B cell (primary cell): ENCODE measurements at regions not wholly inside any gene's neighbourhood (a gene's known extent, or its start where the extent isn't known, plus 50 kb on each side); places are given as distances from the start of the nearest gene placed in this dataset.

ENCODE experiments used
- CTCF ChIP-seq: fragments of 200-600 bp; IDR thresholded peaks from one replicate; pipeline ENCODE4 v1.8.0; 2022; ENCODE audit warnings: antibody characterized with exemption, mild to moderate bottlenecking
- EZH2 ChIP-seq: IDR thresholded peaks from 2 replicates; pipeline ENCODE4 v1.6.1; 2012; ENCODE audit warnings: borderline replicate concordance, low read depth, mild to moderate bottlenecking, moderate library complexity, low read length; ENCODE audit not compliant: insufficient read depth, poor library complexity, severe bottlenecking

GRCh38 chr5:24788829-24789514, 144.2 kb upstream of the CDH10 start:
- no peak for TF ChIP-seq CTCF
- no peak for TF ChIP-seq EZH2
